ENCODE measurements at regions not wholly inside any gene's neighbourhood (a gene's known extent, or its start where the extent isn't known, plus 50 kb on each side); places are given as distances from the start of the nearest gene placed in this dataset.
A peak's percentile ranks its signal among the peaks of the same experiment; 100 is the strongest.

GRCh38 chr10:59108296-59108870, 68.1 kb upstream of the PHYHIPL start:
- DNase-seq (ENCODE audit: low spot score): no peak
- in situ Hi-C loops (cut with MboI; ENCODE audit: low sequenced_read_pairs, unreplicated experiment): no loop called here
- no peak for TF ChIP-seq CTCF (IDR thresholded peaks at IDR 0.05; ENCODE audit: borderline replicate concordance, control extremely low read depth, extremely low read depth, insufficient read depth, missing control alignments)

- no peak for DNase-seq (ENCODE audit: low spot score)
- in situ Hi-C loops (cut with MboI; ENCODE audit: low sequenced_read_pairs, unreplicated experiment): no loop called here
- TF ChIP-seq CTCF (IDR thresholded peaks at IDR 0.05; ENCODE audit: borderline replicate concordance, control extremely low read depth, extremely low read depth, insufficient read depth, missing control alignments): no peak
Measured at GRCh38 chr10:59108886-59109288, 67.6 kb upstream of the PHYHIPL start.

GRCh38 chr10:59109826-59110225, 66.6 kb upstream of the PHYHIPL start:
- no peak for DNase-seq (ENCODE audit: low spot score)
- in situ Hi-C loops (cut with MboI; ENCODE audit: low sequenced_read_pairs, unreplicated experiment): no loop called here
- no peak for TF ChIP-seq CTCF (IDR thresholded peaks at IDR 0.05; ENCODE audit: borderline replicate concordance, control extremely low read depth, extremely low read depth, insufficient read depth, missing control alignments)

- no peak for TF ChIP-seq CTCF (IDR thresholded peaks at IDR 0.05; ENCODE audit: borderline replicate concordance, control extremely low read depth, extremely low read depth, insufficient read depth, missing control alignments)
- in situ Hi-C loops (cut with MboI; ENCODE audit: low sequenced_read_pairs, unreplicated experiment): no loop called here
- DNase-seq (ENCODE audit: low spot score): no peak
Measured at GRCh38 chr10:59124187-59124586, 52.3 kb upstream of the PHYHIPL start.

GRCh38 chr10:59125666-59126065, 50.8 kb upstream of the PHYHIPL start:
- TF ChIP-seq CTCF (IDR thresholded peaks at IDR 0.05; ENCODE audit: borderline replicate concordance, control extremely low read depth, extremely low read depth, insufficient read depth, missing control alignments): no peak
- in situ Hi-C loops (cut with MboI; ENCODE audit: low sequenced_read_pairs, unreplicated experiment): no loop called here
- no peak for DNase-seq (ENCODE audit: low spot score)

- no peak for TF ChIP-seq CTCF (IDR thresholded peaks at IDR 0.05; ENCODE audit: borderline replicate concordance, control extremely low read depth, extremely low read depth, insufficient read depth, missing control alignments)
- in situ Hi-C loops (cut with MboI; ENCODE audit: low sequenced_read_pairs, unreplicated experiment): no loop called here
- peak; percentile 17 for DNase-seq (ENCODE audit: low spot score)
Measured at GRCh38 chr10:59126261-59126660, 50.2 kb upstream of the PHYHIPL start.
